ENCODE measurements at regions not wholly inside any gene's neighbourhood (a gene's known extent, or its start where the extent isn't known, plus 50 kb on each side); places are given as distances from the start of the nearest gene placed in this dataset.

DNA sequence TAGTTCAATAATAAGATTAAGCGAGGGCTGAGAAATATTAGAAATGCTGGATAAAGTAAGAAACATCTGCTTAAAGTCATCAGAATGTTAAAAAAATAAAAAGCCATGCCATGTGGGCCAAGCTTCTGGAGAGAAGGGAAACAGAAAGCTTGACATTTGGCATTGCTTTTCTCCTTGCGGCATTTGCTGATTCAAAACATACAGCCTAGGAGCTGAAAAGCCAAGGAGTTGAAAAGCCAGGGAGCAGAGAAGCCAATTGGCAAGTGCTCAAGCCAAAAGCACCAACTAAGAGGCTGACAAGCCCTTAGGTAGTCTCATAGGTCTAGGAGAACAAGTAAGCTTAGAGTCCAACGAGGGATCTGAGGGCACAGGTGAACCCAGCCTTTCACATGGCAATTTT lies 754.3 kb downstream of the TLE4 start:
- TF ChIP-seq POLR2A (IDR thresholded peaks at IDR 0.05) (no peak), EP300 (IDR thresholded peaks at IDR 0.05; ENCODE audit: low read depth) (no peak)

Data from transverse colon (tissue), 1 donor.